C4-2B (cell line): ENCODE measurements at regions not wholly inside any gene's neighbourhood (a gene's known extent, or its start where the extent isn't known, plus 50 kb on each side); places are given as distances from the start of the nearest gene placed in this dataset.

Experiments
- CTCF ChIP-seq: fragments of 450-650 bp; conservative IDR thresholded peaks from 2 replicates; pipeline ENCODE4 v1.5.1; 2017; ENCODE audit warnings: mild to moderate bottlenecking
- ZFX ChIP-seq: fragments of 450-650 bp; IDR thresholded peaks from 2 replicates; pipeline ENCODE4 v1.6.1; 2017

DNA sequence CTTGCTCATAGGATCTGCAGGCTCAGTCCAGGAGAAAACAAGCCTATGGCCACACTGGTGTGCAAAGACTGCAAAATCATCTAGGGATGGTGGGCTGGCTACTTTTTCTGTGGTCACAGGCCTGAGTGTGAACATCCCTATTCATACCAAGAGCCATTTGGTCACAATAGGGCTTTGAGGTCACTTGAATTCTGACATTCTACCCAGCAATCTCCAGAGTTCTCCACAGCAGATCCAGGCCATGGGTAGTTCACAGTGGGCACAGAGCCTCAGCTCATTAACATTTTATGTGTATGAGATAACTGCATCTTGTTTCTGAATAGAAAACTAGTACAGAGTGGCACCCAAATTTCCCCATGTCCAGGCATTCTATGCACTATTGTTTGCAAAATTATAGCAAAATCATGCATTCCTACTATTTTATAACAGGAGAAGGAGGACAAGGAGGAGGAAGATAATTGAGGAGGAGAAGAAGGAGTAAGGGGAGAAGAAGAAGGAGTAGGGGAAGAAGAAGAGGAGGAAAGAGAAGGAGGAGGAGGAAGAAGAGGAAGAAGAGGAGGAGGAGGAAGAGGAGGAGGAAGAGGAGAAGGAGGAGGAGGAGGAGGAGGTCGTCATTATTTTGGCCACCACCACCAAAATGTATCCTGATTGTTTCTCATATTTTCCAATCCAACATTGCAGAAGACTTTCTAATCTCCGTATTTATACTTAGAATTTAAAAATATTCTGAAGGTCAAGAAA lies 129.0 kb downstream of the SEMA6D start:
- TF ChIP-seq CTCF (no peak), ZFX (no peak)
